NT2/D1 (cell line): ENCODE measurements at regions not wholly inside any gene's neighbourhood (a gene's known extent, or its start where the extent isn't known, plus 50 kb on each side); places are given as distances from the start of the nearest gene placed in this dataset.

Source experiments
- DNase-seq: peaks from one replicate; pipeline ENCODE4 v3.0.0-alpha.2; 2011; ENCODE audit warnings: low read depth, low spot score
- H3K27me3 ChIP-seq: 2 replicates; pipeline ENCODE4 v1.6.0; 2011; ENCODE audit warnings: mild to moderate bottlenecking; ENCODE audit not compliant: insufficient read length, insufficient read depth
- H3K36me3 ChIP-seq: 2 replicates; pipeline ENCODE4 v1.6.1; 2011; ENCODE audit warnings: mild to moderate bottlenecking, low read length, mixed read lengths; ENCODE audit not compliant: insufficient read depth, insufficient read length
- H3K4me1 ChIP-seq: 2 replicates; pipeline ENCODE4 v1.5.1; 2011; ENCODE audit not compliant: insufficient read depth, insufficient read length
- H3K4me3 ChIP-seq: 2 replicates; pipeline ENCODE4 v1.5.1; 2011; ENCODE audit warnings: low read depth; ENCODE audit not compliant: insufficient read length
- H3K9ac ChIP-seq: 2 replicates; pipeline ENCODE4 v1.6.0; 2011; ENCODE audit warnings: low read depth; ENCODE audit not compliant: insufficient read length
- H3K9me3 ChIP-seq: 2 replicates; pipeline ENCODE4 v1.5.1; 2011; ENCODE audit warnings: mild to moderate bottlenecking, low read length; ENCODE audit not compliant: insufficient read depth
- SUZ12 ChIP-seq: IDR thresholded peaks from 2 replicates; pipeline ENCODE4 v1.6.1; 2011; ENCODE audit not compliant: insufficient read length, insufficient read depth; ENCODE audit errors: extremely low read depth
- YY1 ChIP-seq: IDR thresholded peaks from 2 replicates; pipeline ENCODE4 v1.6.1; 2011; ENCODE audit not compliant: insufficient read length, insufficient read depth
- ZNF274 ChIP-seq: IDR thresholded peaks from 2 replicates; pipeline ENCODE4 v1.6.1; 2011; ENCODE audit warnings: mild to moderate bottlenecking, low read depth, low read length

- Histone ChIP-seq H3K27me3 (no peaks in the 10 kb centered on the region), H3K36me3 (no peaks in the 10 kb centered on the region), H3K9ac (no peak overlapping the region), H3K4me3 (no peak overlapping the region), H3K4me1 (no peaks in the 10 kb centered on the region), H3K9me3 (no peaks in the 10 kb centered on the region)
- TF ChIP-seq YY1 = no peak
- TF ChIP-seq SUZ12 = no peak
- TF ChIP-seq ZNF274 = no peak
- DNase-seq = no peak
These were observed 284.3 kb upstream of the IRAK1BP1 start for GRCh38 chr6:78583079-78583478.

GRCh38 chr6:78589436-78589835 lies 277.9 kb upstream of the IRAK1BP1 start:
- H3K27me3 ChIP-seq = no peaks in the 10 kb centered on the region
- no peak overlapping the region for H3K4me3 ChIP-seq
- H3K4me1 ChIP-seq = no peaks in the 10 kb centered on the region
- H3K9me3 ChIP-seq = no peaks in the 10 kb centered on the region
- DNase-seq = no peak
- TF ChIP-seq YY1 (no peak), SUZ12 (no peak), ZNF274 (no peak)
- H3K36me3 ChIP-seq = no peaks in the 10 kb centered on the region
- no peak overlapping the region for H3K9ac ChIP-seq

- no peak overlapping the region for H3K9ac ChIP-seq
- TF ChIP-seq SUZ12 (no peak), YY1 (no peak), ZNF274 (no peak)
- H3K27me3 ChIP-seq = no peaks in the 10 kb centered on the region
- DNase-seq = no peak
- no peaks in the 10 kb centered on the region for H3K4me1 ChIP-seq
- H3K9me3 ChIP-seq = no peaks in the 10 kb centered on the region
- H3K36me3 ChIP-seq = no peaks in the 10 kb centered on the region
- H3K4me3 ChIP-seq = no peak overlapping the region
These were observed 273.3 kb upstream of the IRAK1BP1 start for GRCh38 chr6:78593898-78594667.

GRCh38 chr6:78594668-78595066 lies 272.7 kb upstream of the IRAK1BP1 start:
- no peak for DNase-seq
- H3K9ac ChIP-seq = no peak overlapping the region
- H3K36me3 ChIP-seq = no peaks in the 10 kb centered on the region
- TF ChIP-seq ZNF274 = no peak
- TF ChIP-seq YY1 = no peak
- TF ChIP-seq SUZ12 = no peak
- H3K4me3 ChIP-seq = no peak overlapping the region
- no peaks in the 10 kb centered on the region for H3K4me1 ChIP-seq
- H3K9me3 ChIP-seq = no peaks in the 10 kb centered on the region
- H3K27me3 ChIP-seq = no peaks in the 10 kb centered on the region

GRCh38 chr6:78597966-78598365 lies 269.4 kb upstream of the IRAK1BP1 start:
- H3K4me1 ChIP-seq = no peaks in the 10 kb centered on the region
- no peak overlapping the region for H3K9ac ChIP-seq
- H3K9me3 ChIP-seq = no peaks in the 10 kb centered on the region
- H3K36me3 ChIP-seq = no peaks in the 10 kb centered on the region
- H3K27me3 ChIP-seq = no peaks in the 10 kb centered on the region
- TF ChIP-seq ZNF274 (no peak), YY1 (no peak), SUZ12 (no peak)
- no peak for DNase-seq
- no peak overlapping the region for H3K4me3 ChIP-seq

GRCh38 chr6:78598966-78599365 lies 268.4 kb upstream of the IRAK1BP1 start:
- no peak overlapping the region for H3K4me3 ChIP-seq
- no peaks in the 10 kb centered on the region for H3K27me3 ChIP-seq
- no peak overlapping the region for H3K9ac ChIP-seq
- no peaks in the 10 kb centered on the region for H3K9me3 ChIP-seq
- DNase-seq = no peak
- no peaks in the 10 kb centered on the region for H3K36me3 ChIP-seq
- no peaks in the 10 kb centered on the region for H3K4me1 ChIP-seq
- no peak for TF ChIP-seq ZNF274
- no peak for TF ChIP-seq SUZ12
- no peak for TF ChIP-seq YY1

- no peaks in the 10 kb centered on the region for H3K4me1 ChIP-seq
- no peak for TF ChIP-seq ZNF274
- no peak for TF ChIP-seq SUZ12
- TF ChIP-seq YY1 = no peak
- H3K36me3 ChIP-seq = no peaks in the 10 kb centered on the region
- no peaks in the 10 kb centered on the region for H3K27me3 ChIP-seq
- H3K9ac ChIP-seq = no peak overlapping the region
- DNase-seq = no peak
- H3K9me3 ChIP-seq = no peaks in the 10 kb centered on the region
- no peak overlapping the region for H3K4me3 ChIP-seq
These were observed 267.8 kb upstream of the IRAK1BP1 start for GRCh38 chr6:78599526-78599925.
